ENCODE measurements at regions not wholly inside any gene's neighbourhood (a gene's known extent, or its start where the extent isn't known, plus 50 kb on each side); places are given as distances from the start of the nearest gene placed in this dataset.
"Not testable (repeated sequence)": the region's sequence is repeated elsewhere in the genome, so short reads cannot be mapped to it uniquely, and the experiment has no call there.

DNA sequence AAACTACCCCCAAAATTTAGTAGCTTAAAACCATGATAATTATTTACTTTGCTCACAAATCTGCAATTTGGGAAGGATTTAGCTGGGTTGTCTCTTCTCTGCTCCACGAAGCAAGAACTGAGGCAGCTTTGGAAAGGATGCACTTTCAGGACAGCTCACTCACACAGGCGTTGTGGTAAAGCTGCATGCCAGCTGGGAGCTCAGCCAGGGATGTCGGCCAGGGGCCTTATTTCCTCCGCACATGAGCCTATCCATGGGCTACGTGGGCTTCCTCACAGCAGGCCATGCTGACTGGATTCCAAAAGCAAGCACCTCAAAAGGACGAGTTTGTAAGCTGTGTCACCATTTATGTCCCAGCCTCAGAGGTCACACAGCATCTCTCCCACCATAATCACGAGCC is 301.3 kb upstream of the IGF1R start:
- intact Hi-C loops (cut with DNase I): no loop called here
- no peak overlapping the region for H3K27ac ChIP-seq
- no peaks in the 10 kb centered on the region for H3K9me3 ChIP-seq
- no peak overlapping the region for H3K4me3 ChIP-seq
- H3K27me3 ChIP-seq: no peaks in the 10 kb centered on the region
- peaks cover 0 to 8% (median 4%) of the 10 kb centered on the region in 4 donors for H3K4me1 ChIP-seq
- peak; percentile 67 for DNase-seq
- 50 to 61% methylated on average over 7 of the region's 7 CpGs for WGBS, 2 donors
- H3K36me3 ChIP-seq: no peaks in the 10 kb centered on the region
- TF ChIP-seq EP300 (IDR thresholded peaks at IDR 0.05) (no peak), POLR2AphosphoS5 (IDR thresholded peaks at IDR 0.05) (no peak), POLR2A (IDR thresholded peaks at IDR 0.05) (no peak)
- TF ChIP-seq, protein P1, sequence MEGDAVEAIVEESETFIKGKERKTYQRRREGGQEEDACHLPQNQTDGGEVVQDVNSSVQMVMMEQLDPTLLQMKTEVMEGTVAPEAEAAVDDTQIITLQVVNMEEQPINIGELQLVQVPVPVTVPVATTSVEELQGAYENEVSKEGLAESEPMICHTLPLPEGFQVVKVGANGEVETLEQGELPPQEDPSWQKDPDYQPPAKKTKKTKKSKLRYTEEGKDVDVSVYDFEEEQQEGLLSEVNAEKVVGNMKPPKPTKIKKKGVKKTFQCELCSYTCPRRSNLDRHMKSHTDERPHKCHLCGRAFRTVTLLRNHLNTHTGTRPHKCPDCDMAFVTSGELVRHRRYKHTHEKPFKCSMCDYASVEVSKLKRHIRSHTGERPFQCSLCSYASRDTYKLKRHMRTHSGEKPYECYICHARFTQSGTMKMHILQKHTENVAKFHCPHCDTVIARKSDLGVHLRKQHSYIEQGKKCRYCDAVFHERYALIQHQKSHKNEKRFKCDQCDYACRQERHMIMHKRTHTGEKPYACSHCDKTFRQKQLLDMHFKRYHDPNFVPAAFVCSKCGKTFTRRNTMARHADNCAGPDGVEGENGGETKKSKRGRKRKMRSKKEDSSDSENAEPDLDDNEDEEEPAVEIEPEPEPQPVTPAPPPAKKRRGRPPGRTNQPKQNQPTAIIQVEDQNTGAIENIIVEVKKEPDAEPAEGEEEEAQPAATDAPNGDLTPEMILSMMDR (IDR thresholded peaks at IDR 0.05): no peak

DNA sequence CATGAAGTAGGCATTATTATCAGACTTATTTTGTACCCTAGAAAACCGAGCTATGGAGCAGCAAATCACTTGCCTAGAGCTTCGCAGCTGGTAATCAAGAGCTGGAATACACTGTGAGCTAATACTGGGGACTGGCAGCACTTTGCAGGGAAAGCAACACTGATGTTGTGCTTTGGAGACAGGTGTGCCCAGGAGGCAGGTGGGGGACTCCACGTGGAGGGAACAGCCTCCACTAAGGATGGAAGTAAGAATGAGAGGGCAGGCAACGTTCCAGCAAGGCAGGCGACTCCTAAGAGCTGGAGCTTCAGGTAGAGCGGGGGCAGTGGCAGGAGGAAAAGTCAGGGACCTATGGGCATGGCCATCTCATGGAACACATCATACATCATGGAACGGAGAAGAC is 300.5 kb upstream of the IGF1R start:
- H3K27ac ChIP-seq: no peak overlapping the region
- H3K9me3 ChIP-seq: no peaks in the 10 kb centered on the region
- no peaks in the 10 kb centered on the region for H3K27me3 ChIP-seq
- H3K4me1 ChIP-seq: peaks cover 0 to 8% (median 4%) of the 10 kb centered on the region in 4 donors
- H3K36me3 ChIP-seq: no peaks in the 10 kb centered on the region
- no peak for TF ChIP-seq EP300 (IDR thresholded peaks at IDR 0.05)
- TF ChIP-seq POLR2A (IDR thresholded peaks at IDR 0.05): no peak
- TF ChIP-seq, protein P1 (IDR thresholded peaks at IDR 0.05): no peak
- no peak for TF ChIP-seq POLR2AphosphoS5 (IDR thresholded peaks at IDR 0.05)
- H3K4me3 ChIP-seq: no peak overlapping the region
- 63 to 76% methylated on average over 7 of the region's 7 CpGs for WGBS, 2 donors
- intact Hi-C loops (cut with DNase I): no loop called here
- no peak for DNase-seq

DNA sequence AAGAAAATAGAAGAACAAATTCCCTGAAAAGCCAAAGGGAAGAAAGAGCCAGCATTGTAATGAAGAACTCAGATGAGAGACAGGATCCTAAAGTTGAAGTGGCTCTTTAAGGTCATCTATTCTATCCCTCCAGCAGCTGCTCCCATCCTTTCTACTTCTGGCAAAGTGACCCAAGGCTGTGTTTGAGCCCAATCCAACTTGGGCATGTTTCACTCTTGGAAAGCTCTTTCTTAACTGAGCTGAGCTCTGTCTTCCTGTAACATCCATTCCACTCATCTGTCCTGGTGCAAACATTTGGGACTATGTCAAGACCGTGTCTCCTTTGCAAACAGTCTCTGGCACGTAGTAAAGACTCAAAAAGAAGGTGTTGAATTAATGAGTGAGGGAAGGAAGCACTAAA is 298.1 kb upstream of the IGF1R start:
- Histone ChIP-seq H3K4me3 (no peak overlapping the region), H3K9me3 (no peaks in the 10 kb centered on the region), H3K4me1 (peaks cover 0 to 8% (median 4%) of the 10 kb centered on the region in 4 donors), H3K27ac (no peak overlapping the region), H3K27me3 (no peaks in the 10 kb centered on the region), H3K36me3 (no peaks in the 10 kb centered on the region)
- WGBS, 2 donors: 47 to 48% methylated on average over 2 of the region's 2 CpGs
- intact Hi-C loops (cut with DNase I): no loop called here
- TF ChIP-seq POLR2AphosphoS5 (IDR thresholded peaks at IDR 0.05) (no peak), EP300 (IDR thresholded peaks at IDR 0.05) (no peak), POLR2A (IDR thresholded peaks at IDR 0.05) (no peak)
- TF ChIP-seq, protein P1 (IDR thresholded peaks at IDR 0.05): no peak
- DNase-seq: no peak

DNA sequence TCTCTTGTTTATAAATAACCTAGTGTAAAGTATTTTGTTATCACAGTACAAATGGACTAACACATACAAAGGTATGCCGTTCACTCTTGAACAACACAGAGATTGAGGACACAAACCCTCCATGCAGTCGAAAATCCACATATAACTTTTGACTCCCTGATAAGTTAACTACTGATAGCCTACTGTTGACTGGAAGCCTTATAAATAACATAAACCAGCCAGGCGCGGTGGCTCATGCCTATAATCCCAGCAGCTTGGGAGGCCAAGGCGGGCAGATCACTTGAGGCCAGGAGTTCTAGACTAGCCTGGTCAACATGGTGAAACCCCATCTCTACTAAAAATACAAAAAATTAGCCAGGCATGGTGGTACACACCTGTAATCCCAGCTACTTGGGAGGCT is 290.1 kb upstream of the IGF1R start:
- H3K9me3 ChIP-seq; H3K4me1 ChIP-seq; H3K36me3 ChIP-seq; H3K4me3 ChIP-seq; DNase-seq; H3K27me3 ChIP-seq; intact Hi-C loops (cut with DNase I); H3K27ac ChIP-seq: not testable (repeated sequence)
- 88 to 94% methylated on average over 5 of the region's 5 CpGs for WGBS, 2 donors

GRCh38 chr15:98358971-98359370 is 289.4 kb upstream of the IGF1R start:
- Histone ChIP-seq H3K27ac (no peak overlapping the region), H3K4me1 (no peaks in the 10 kb centered on the region), H3K4me3 (no peak overlapping the region), H3K27me3 (no peaks in the 10 kb centered on the region), H3K9me3 (peaks cover 0 to 2% (median 0%) of the 10 kb centered on the region in 4 donors), H3K36me3 (no peaks in the 10 kb centered on the region)
- no peak for DNase-seq
- 66 to 86% methylated on average over 8 of the region's 8 CpGs for WGBS, 2 donors
- TF ChIP-seq EP300 (IDR thresholded peaks at IDR 0.05): no peak
- no peak for TF ChIP-seq POLR2A (IDR thresholded peaks at IDR 0.05)
- no peak for TF ChIP-seq POLR2AphosphoS5 (IDR thresholded peaks at IDR 0.05)
- TF ChIP-seq, protein P1 (IDR thresholded peaks at IDR 0.05): no peak
- intact Hi-C loops (cut with DNase I): no loop called here

Measured in sigmoid colon (tissue), 6 donors.